Mesothelial cell of epicardium (in vitro differentiated cells): ENCODE measurements at regions not wholly inside any gene's neighbourhood (a gene's known extent, or its start where the extent isn't known, plus 50 kb on each side); places are given as distances from the start of the nearest gene placed in this dataset.

Experiments used
- DNase-seq, 2 experiments: peaks; one replicate each; pipeline ENCODE4 v3.0.0; 2021; ENCODE audit warnings: low spot score in 2 of 2; ENCODE audit not compliant: unreplicated experiment in 2 of 2
- H3K27ac Mint-ChIP-seq: 2 replicates; pipeline ENCODE4 v1.8.0; 2021; ENCODE audit warnings: mixed read lengths
- H3K27me3 Mint-ChIP-seq: 2 replicates; pipeline ENCODE4 v1.8.0; 2021; ENCODE audit warnings: low read depth, mixed read lengths
- H3K36me3 Mint-ChIP-seq: 2 replicates; pipeline ENCODE4 v1.8.0; 2021; ENCODE audit warnings: mixed read lengths
- H3K4me1 Mint-ChIP-seq: 2 replicates; pipeline ENCODE4 v1.8.0; 2021; ENCODE audit warnings: mixed read lengths
- H3K4me3 Mint-ChIP-seq: 2 replicates; pipeline ENCODE4 v1.8.0; 2021; ENCODE audit warnings: mild to moderate bottlenecking, moderate library complexity, mixed read lengths
- H3K9me3 Mint-ChIP-seq: 2 replicates; pipeline ENCODE4 v1.8.0; 2021; ENCODE audit warnings: mixed read lengths
- CTCF ChIP-seq: fragments of 200-600 bp; sonication (generic); IDR thresholded peaks from one replicate; pipeline ENCODE4 v1.5.0; 2021; ENCODE audit warnings: antibody characterized with exemption; ENCODE audit not compliant: unreplicated experiment

- Mint-ChIP-seq H3K9me3 (no peaks in the 10 kb centered on the region), H3K4me1 (peaks cover 16% of the 10 kb centered on the region), H3K4me3 (no peak overlapping the region), H3K27me3 (no peaks in the 10 kb centered on the region), H3K27ac (no peak overlapping the region), H3K36me3 (no peaks in the 10 kb centered on the region)
- DNase-seq, result no peak
- TF ChIP-seq CTCF, result no peak
These were observed 63.7 kb upstream of the PLEKHA5 start for GRCh38 chr12:19065871-19066270.

GRCh38 chr12:19066475-19067001 is 63.0 kb upstream of the PLEKHA5 start:
- Mint-ChIP-seq H3K9me3 (no peaks in the 10 kb centered on the region), H3K27me3 (no peaks in the 10 kb centered on the region), H3K27ac (no peak overlapping the region), H3K36me3 (no peaks in the 10 kb centered on the region), H3K4me3 (no peak overlapping the region), H3K4me1 (peaks cover 16% of the 10 kb centered on the region)
- DNase-seq, result no peak
- no peak for TF ChIP-seq CTCF

GRCh38 chr12:19068137-19068536 is 61.4 kb upstream of the PLEKHA5 start:
- peaks cover 16% of the 10 kb centered on the region for H3K4me1 Mint-ChIP-seq
- no peaks in the 10 kb centered on the region for H3K27me3 Mint-ChIP-seq
- no peaks in the 10 kb centered on the region for H3K36me3 Mint-ChIP-seq
- no peaks in the 10 kb centered on the region for H3K9me3 Mint-ChIP-seq
- H3K4me3 Mint-ChIP-seq, result no peak overlapping the region
- TF ChIP-seq CTCF, result no peak
- no peak overlapping the region for H3K27ac Mint-ChIP-seq
- DNase-seq, result no peak

GRCh38 chr12:19070341-19070740 is 59.2 kb upstream of the PLEKHA5 start:
- no peak overlapping the region for H3K4me3 Mint-ChIP-seq
- H3K9me3 Mint-ChIP-seq, result no peaks in the 10 kb centered on the region
- no peak for TF ChIP-seq CTCF
- H3K36me3 Mint-ChIP-seq, result no peaks in the 10 kb centered on the region
- peaks cover 16% of the 10 kb centered on the region for H3K4me1 Mint-ChIP-seq
- no peak for DNase-seq
- no peak overlapping the region for H3K27ac Mint-ChIP-seq
- H3K27me3 Mint-ChIP-seq, result no peaks in the 10 kb centered on the region

- no peak for TF ChIP-seq CTCF
- no peaks in the 10 kb centered on the region for H3K36me3 Mint-ChIP-seq
- H3K27me3 Mint-ChIP-seq, result no peaks in the 10 kb centered on the region
- no peak overlapping the region for H3K27ac Mint-ChIP-seq
- DNase-seq, result no peak
- no peaks in the 10 kb centered on the region for H3K4me1 Mint-ChIP-seq
- no peaks in the 10 kb centered on the region for H3K9me3 Mint-ChIP-seq
- no peak overlapping the region for H3K4me3 Mint-ChIP-seq
These were observed 54.8 kb upstream of the PLEKHA5 start for GRCh38 chr12:19074700-19075099.
